Stimulated activated CD4-positive, alpha-beta T cell treated with anti-CD3 and anti-CD28 coated beads, Interleukin-4, amount 100 ng/mL, for 4 hours (primary cell): ENCODE measurements at regions not wholly inside any gene's neighbourhood (a gene's known extent, or its start where the extent isn't known, plus 50 kb on each side); places are given as distances from the start of the nearest gene placed in this dataset.
"Not testable (repeated sequence)": the region's sequence is repeated elsewhere in the genome, so short reads cannot be mapped to it uniquely, and the experiment has no call there.

Experiments
- DNase-seq, 2 experiments: peaks; one replicate each; pipeline ENCODE4 v3.0.0-alpha.2; 2020

DNA sequence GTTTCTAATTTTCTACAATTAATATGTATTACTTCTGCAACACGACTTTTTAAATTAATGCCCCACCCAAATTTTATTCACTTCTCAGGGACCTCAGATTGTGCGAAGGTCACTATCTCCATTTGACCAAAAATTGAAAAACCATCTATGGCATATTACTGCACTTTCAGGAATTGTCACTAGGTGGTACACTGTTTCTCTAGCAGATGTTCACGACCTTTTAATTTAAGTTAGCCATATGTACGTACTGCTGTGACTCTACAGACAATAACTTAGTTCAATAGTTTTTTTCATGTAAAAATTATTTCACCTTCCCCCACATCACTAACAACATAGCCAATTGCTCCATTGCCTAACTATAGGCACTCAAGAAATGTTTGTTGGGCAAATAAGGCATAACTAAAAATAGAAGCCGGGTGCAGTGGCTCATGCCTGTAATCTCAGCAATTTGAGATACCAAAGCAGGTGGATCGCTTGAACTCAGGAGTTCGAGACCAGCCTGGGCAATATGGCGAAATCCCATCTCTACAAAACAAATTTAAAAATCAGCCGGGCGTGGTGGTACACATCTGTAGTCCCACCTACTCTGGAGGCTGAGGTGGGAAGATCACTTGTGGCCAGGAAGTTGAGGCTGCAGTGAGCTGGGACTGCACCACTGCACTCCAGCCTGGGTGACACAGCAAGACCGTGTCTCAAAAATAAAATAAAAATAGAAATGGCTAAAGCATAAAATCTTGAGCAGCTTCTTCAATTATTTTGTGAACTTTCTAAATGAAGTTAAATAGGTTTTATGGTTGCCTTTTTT, 75.7 kb upstream of the PKN2 start:
- DNase-seq = no peak

- no peak for DNase-seq
Observed at GRCh38 chr1:88609051-88609450, 75.0 kb upstream of the PKN2 start.

DNA sequence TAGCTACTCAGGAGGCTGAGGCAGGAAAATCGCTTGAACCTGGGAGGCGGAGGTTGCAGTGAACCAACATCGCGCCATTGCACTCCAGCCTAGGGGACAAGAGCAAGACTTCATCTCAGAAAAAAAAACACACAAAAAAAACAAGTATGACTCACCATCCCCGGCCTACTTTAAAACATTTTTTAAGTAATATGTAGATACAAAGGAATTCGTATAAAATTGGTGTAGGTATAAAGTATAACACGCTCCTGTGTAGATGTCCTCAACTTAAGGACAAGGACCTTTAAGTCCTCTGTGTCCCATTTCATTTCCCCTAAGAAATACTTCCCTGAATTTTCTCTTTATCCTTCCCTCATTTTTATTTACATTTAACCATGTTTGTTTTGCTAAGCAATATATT, 73.4 kb upstream of the PKN2 start:
- DNase-seq = no peak

GRCh38 chr1:88612292-88612691, 71.8 kb upstream of the PKN2 start:
- DNase-seq = no peak

DNA sequence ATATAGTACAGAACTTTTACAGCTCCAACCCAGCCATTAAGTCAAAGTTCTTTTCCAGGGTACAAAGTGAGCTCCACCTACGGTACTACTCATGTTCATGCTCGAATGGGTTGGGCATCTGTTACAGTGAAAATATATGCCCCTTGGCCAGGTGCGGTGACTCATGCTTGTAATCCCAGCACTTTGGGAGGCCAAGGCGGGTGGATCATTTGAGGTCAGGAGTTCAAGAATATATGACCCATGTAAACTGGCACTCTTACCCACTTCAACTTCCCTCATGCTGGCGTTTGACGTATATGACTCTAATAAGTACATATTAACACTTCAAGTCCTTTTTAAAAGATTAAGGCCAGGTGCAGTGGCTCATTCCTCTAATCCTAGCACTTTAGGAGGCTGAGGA, 71.3 kb upstream of the PKN2 start:
- DNase-seq = no peak

GRCh38 chr1:88618331-88618730, 65.7 kb upstream of the PKN2 start:
- DNase-seq = no peak

GRCh38 chr1:88623101-88623500, 61.0 kb upstream of the PKN2 start:
- DNase-seq = not testable (repeated sequence)
